ENCODE measurements at regions not wholly inside any gene's neighbourhood (a gene's known extent, or its start where the extent isn't known, plus 50 kb on each side); places are given as distances from the start of the nearest gene placed in this dataset.

GRCh38 chr1:57945045-57945444 is 521.2 kb upstream of the DAB1 start:
- no peak for TF ChIP-seq POLR2A (IDR thresholded peaks at IDR 0.05)
- no peak for TF ChIP-seq CTCF (IDR thresholded peaks at IDR 0.05 in 4 of 5, conservative IDR thresholded peaks at IDR 0.05 in 1 of 5)
